Ectodermal cell (in vitro differentiated cells): ENCODE measurements at regions not wholly inside any gene's neighbourhood (a gene's known extent, or its start where the extent isn't known, plus 50 kb on each side); places are given as distances from the start of the nearest gene placed in this dataset.

Experiments
- H3K27ac ChIP-seq: 2 replicates; pipeline ENCODE4 v1.7.0; 2013; ENCODE audit warnings: mild to moderate bottlenecking, low read depth, low read length; ENCODE audit not compliant: insufficient read depth, poor library complexity, severe bottlenecking
- H3K27me3 ChIP-seq: 2 replicates; pipeline ENCODE4 v1.7.0; 2013; ENCODE audit warnings: mild to moderate bottlenecking, low read length; ENCODE audit not compliant: insufficient read depth, control insufficient read depth, poor library complexity, severe bottlenecking
- H3K36me3 ChIP-seq: one replicate; pipeline ENCODE4 v1.7.0; 2013; ENCODE audit warnings: low read length; ENCODE audit not compliant: control insufficient read depth, insufficient read depth
- H3K4me1 ChIP-seq: one replicate; pipeline ENCODE4 v1.7.0; 2013; ENCODE audit warnings: low read length; ENCODE audit not compliant: control insufficient read depth, insufficient read depth
- H3K4me3 ChIP-seq: 2 replicates; pipeline ENCODE4 v1.7.0; 2013; ENCODE audit warnings: low read depth, low read length, control low read depth; ENCODE audit not compliant: insufficient read depth
- H3K9me3 ChIP-seq: 2 replicates; pipeline ENCODE4 v1.7.0; 2013; ENCODE audit warnings: mild to moderate bottlenecking, low read length, moderate library complexity; ENCODE audit not compliant: control insufficient read depth
- WGBS, 2 experiments: methylation state at CpG; one replicate each; pipeline ENCODE4 v1.1.7; 2013; ENCODE audit warnings: missing lambda C conversion rate in 2 of 2; 5-methylcytosine and 5-hydroxymethylcytosine counted together

- Histone ChIP-seq H3K36me3 (no peaks in the 10 kb centered on the region), H3K27me3 (no peaks in the 10 kb centered on the region), H3K9me3 (no peaks in the 10 kb centered on the region), H3K27ac (no peak overlapping the region), H3K4me3 (no peak overlapping the region), H3K4me1 (no peaks in the 10 kb centered on the region)
- 93 to 94% methylated on average over 3 of the region's 3 CpGs for WGBS, 2 experiments
Measured at GRCh38 chr5:155866971-155867370, 460.0 kb upstream of the SGCD start.

GRCh38 chr5:155867522-155868088 lies 459.4 kb upstream of the SGCD start:
- no peaks in the 10 kb centered on the region for H3K4me1 ChIP-seq
- 93 to 95% methylated on average over 2 of the region's 2 CpGs for WGBS, 2 experiments
- no peak overlapping the region for H3K4me3 ChIP-seq
- H3K36me3 ChIP-seq: no peaks in the 10 kb centered on the region
- H3K27ac ChIP-seq: no peak overlapping the region
- H3K27me3 ChIP-seq: no peaks in the 10 kb centered on the region
- H3K9me3 ChIP-seq: no peaks in the 10 kb centered on the region

- Histone ChIP-seq H3K4me1 (no peaks in the 10 kb centered on the region), H3K27me3 (no peaks in the 10 kb centered on the region), H3K27ac (no peak overlapping the region), H3K4me3 (no peak overlapping the region), H3K9me3 (no peaks in the 10 kb centered on the region), H3K36me3 (no peaks in the 10 kb centered on the region)
- 93 to 95% methylated on average over 7 of the region's 7 CpGs for WGBS, 2 experiments
Measured at GRCh38 chr5:155870636-155871035, 456.3 kb upstream of the SGCD start.

- WGBS, 2 experiments: 79 to 81% methylated on average over 2 of the region's 2 CpGs
- H3K4me1 ChIP-seq: no peaks in the 10 kb centered on the region
Measured at GRCh38 chr5:155871623-155872022, 455.3 kb upstream of the SGCD start.

GRCh38 chr5:155872629-155873220 lies 454.2 kb upstream of the SGCD start:
- Histone ChIP-seq H3K4me1 (no peaks in the 10 kb centered on the region), H3K9me3 (no peaks in the 10 kb centered on the region), H3K27ac (no peak overlapping the region), H3K36me3 (no peaks in the 10 kb centered on the region), H3K27me3 (no peaks in the 10 kb centered on the region), H3K4me3 (no peak overlapping the region)
- WGBS, 2 experiments: 82 to 95% methylated on average over 3 to 4 of the region's 4 CpGs

More at GRCh38 chr5:155871623-155872022, 455.3 kb upstream of the SGCD start:
- Histone ChIP-seq H3K27ac (no peak overlapping the region), H3K36me3 (no peaks in the 10 kb centered on the region), H3K4me3 (no peak overlapping the region), H3K9me3 (no peaks in the 10 kb centered on the region), H3K27me3 (no peaks in the 10 kb centered on the region)

GRCh38 chr5:155878991-155879575 lies 447.9 kb upstream of the SGCD start:
- no peaks in the 10 kb centered on the region for H3K36me3 ChIP-seq
- H3K9me3 ChIP-seq: no peaks in the 10 kb centered on the region
- H3K4me1 ChIP-seq: no peaks in the 10 kb centered on the region
- no peaks in the 10 kb centered on the region for H3K27me3 ChIP-seq
- H3K27ac ChIP-seq: no peak overlapping the region
- 89 to 95% methylated on average over 5 to 6 of the region's 6 CpGs for WGBS, 2 experiments
- H3K4me3 ChIP-seq: no peak overlapping the region

GRCh38 chr5:155884041-155884440 lies 442.9 kb upstream of the SGCD start:
- 36 to 39% methylated on average over 6 of the region's 6 CpGs for WGBS, 2 experiments
- no peak overlapping the region for H3K27ac ChIP-seq
- no peaks in the 10 kb centered on the region for H3K36me3 ChIP-seq
- no peaks in the 10 kb centered on the region for H3K4me1 ChIP-seq
- H3K4me3 ChIP-seq: no peak overlapping the region
- H3K27me3 ChIP-seq: peaks cover 16% of the 10 kb centered on the region
- no peaks in the 10 kb centered on the region for H3K9me3 ChIP-seq

- 100% methylated on average over 1 of the region's 1 CpG; no CpG with 5 or more reads in 1 of the 2 experiments for WGBS, 2 experiments
- no peak overlapping the region for H3K4me3 ChIP-seq
- H3K4me1 ChIP-seq: no peaks in the 10 kb centered on the region
- H3K9me3 ChIP-seq: no peaks in the 10 kb centered on the region
- H3K36me3 ChIP-seq: no peaks in the 10 kb centered on the region
- H3K27me3 ChIP-seq: peaks cover 16% of the 10 kb centered on the region
- H3K27ac ChIP-seq: no peak overlapping the region
Measured at GRCh38 chr5:155885199-155885598, 441.8 kb upstream of the SGCD start.

GRCh38 chr5:155886311-155887031 lies 440.5 kb upstream of the SGCD start:
- peaks cover 16% of the 10 kb centered on the region for H3K27me3 ChIP-seq
- no peak overlapping the region for H3K4me3 ChIP-seq
- WGBS, 2 experiments: 84 to 90% methylated on average over 13 of the region's 13 CpGs
- no peaks in the 10 kb centered on the region for H3K9me3 ChIP-seq
- no peak overlapping the region for H3K27ac ChIP-seq
- no peaks in the 10 kb centered on the region for H3K36me3 ChIP-seq
- H3K4me1 ChIP-seq: no peaks in the 10 kb centered on the region

- Histone ChIP-seq H3K27me3 (no peaks in the 10 kb centered on the region), H3K9me3 (no peaks in the 10 kb centered on the region), H3K36me3 (no peaks in the 10 kb centered on the region), H3K4me1 (no peaks in the 10 kb centered on the region), H3K27ac (no peak overlapping the region), H3K4me3 (no peak overlapping the region)
- 94% methylated on average over 2 of the region's 2 CpGs for WGBS, 2 experiments
Measured at GRCh38 chr5:155895484-155895883, 431.5 kb upstream of the SGCD start.
